ENCODE measurements at regions not wholly inside any gene's neighbourhood (a gene's known extent, or its start where the extent isn't known, plus 50 kb on each side); places are given as distances from the start of the nearest gene placed in this dataset.
"Not testable (repeated sequence)": the region's sequence is repeated elsewhere in the genome, so short reads cannot be mapped to it uniquely, and the experiment has no call there.

DNA sequence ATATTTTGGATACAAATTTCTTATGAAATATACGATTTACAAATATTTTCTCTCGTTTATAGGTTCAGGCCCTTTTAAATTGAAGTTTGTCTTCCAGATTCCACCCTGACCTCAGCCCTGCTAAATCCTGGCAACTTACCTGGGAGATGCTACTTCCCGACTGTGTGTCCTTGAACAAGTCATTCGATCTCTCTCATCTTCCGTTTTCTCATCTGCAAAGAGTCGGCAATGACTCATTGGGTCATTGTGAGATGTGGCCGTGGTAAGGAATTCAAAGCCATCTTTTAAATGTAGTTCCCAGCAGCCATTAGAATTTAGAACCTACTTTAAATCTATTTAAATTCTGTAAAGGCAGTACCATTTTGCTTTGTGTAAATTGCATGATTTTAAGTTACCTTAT, 72.5 kb downstream of the LHX2 start:
- intact Hi-C loops (cut with DNase I): no loop called here
- no peak for DNase-seq (ENCODE audit: low spot score)
- no peak for ATAC-seq

DNA sequence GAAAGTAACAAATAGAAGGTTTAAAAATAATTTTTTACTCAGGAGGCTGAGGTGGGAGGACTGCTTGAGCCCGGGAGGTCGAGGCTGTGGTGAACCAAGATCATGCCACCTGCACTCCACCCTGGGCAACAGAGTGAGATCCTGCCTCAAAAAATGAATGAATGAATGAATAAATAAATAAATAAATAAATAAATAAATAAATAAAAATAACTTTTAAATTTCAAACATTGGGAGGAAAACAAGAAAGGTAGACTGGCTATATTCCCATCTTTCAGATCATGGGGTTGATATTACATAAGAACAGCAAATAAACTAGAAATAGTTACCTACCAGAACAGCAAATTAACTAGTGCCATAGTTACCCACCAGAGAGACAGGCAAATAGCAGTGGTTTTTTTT, 75.7 kb downstream of the LHX2 start:
- DNase-seq (ENCODE audit: low spot score) (no peak), ATAC-seq (no peak)
- intact Hi-C loops (cut with DNase I): no loop called here

DNA sequence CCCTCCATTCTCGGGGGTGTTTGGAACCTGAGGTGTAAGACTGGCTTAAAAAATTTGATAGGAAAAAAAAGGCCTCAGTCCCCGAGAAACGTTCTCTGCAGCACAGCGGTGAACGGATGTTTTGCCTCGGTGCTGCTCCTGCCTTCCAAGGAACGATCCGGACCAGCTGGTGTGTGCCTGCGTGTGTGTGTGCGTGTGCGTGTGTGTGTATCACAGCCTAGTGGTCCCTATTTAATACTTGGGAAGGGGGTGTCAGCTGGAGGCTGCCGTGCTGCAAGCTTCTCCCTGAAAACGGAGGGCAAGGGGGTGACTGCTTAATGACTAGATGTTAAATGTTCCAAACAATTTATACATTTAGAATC, 76.9 kb downstream of the LHX2 start:
- DNase-seq (ENCODE audit: low spot score) (no peak), ATAC-seq (no peak)
- intact Hi-C loops (cut with DNase I): no loop called here

DNA sequence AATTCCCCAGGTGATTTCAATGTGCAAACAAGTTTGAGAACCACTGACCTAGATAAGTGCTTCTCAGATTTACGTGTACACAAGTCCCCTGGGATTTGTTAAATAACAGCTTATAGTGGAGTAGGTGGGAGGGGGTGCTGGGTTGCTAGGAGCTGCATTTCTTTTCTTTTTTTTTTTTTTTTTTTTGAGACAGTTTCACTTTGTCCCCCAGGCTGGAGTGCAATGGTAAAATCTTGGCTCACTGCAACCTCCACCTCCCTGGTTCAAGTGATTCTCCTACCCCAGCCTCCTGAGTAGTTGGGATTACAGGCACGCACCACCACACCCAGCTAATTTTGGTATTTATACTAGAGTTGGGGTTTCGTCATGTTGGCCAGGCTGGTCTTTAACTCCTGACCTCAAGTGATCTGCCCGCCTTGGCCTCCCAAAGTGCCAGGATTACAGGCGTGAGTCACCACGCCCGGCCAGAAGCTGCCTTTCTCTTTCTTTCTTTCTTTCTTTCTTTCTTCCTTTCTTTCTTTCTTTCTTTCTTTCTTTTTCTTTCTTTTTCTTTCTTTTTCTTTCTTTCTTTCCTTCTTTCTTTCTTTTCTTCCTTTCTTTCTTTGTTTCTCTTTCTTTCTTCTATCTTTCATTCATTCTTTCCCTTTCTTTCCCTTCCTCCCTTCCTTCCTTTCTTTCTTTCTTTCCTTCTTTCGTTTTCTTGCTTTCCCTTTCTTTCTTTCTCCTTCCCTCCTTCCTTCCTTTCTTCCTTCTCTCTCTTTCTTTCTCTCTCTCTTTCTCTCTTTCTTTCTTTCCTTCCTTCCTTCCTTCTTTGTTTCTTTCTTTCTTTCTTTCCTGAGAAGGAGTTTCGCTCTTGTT, 78.3 kb downstream of the LHX2 start:
- intact Hi-C loops (cut with DNase I); ATAC-seq; DNase-seq (ENCODE audit: low spot score): not testable (repeated sequence)

DNA sequence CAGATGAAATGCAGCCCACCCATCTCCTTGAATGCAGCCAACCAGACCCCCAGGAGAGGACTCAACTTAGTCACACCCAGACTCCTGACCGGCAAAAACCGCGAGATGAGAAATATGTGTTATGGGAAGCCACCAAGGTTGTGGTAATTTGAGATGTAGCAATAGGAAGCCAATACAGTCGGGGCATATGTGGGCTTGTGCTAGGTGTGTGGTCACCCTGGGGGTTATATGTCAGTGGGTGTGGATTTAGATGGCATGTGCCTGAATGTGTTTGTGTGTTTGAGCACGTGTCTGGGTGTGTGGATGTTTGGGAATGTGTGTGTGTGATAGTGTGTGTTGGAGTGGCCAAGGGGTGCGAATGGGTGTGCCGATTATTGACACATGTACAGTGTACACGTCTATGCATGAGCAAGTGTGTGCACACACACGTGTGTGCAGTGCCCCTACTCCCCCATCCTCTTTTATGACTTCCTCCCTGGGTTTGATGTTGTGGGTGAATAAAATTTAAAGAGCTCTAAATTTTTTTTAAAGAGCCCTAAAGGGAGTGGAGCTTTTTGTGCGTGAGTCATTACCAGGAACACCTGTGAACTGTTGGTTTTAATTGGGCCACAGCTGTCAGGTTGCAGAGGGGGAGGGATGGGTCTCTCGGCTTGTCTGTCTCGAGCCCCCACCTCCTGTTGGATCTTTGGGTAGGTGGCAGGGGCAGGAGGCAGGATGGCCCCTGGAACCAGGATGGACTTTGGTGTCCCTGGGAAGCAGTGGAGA, 86.8 kb downstream of the LHX2 start:
- intact Hi-C loops (cut with DNase I): no loop called here
- no peak for DNase-seq (ENCODE audit: low spot score)
- no peak for ATAC-seq

DNA sequence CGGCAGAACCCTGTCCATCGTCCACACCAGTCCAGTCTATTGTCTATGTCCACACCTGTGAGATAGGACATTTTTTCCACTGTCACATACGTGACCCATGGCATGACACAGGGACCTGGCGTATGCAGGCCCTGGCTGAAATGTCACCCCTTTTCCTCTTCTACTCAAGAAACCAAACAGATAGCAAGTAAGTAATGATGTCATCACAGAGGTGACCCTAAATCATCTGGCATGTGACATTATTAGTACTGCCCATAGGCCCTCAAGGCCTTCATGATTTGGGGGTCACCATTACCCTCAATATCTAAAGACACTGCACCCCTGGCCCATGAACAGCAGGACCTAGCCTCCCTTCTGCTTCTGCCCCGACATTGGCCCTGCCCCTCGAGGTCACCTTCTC, 88.3 kb downstream of the LHX2 start:
- intact Hi-C loops (cut with DNase I): no loop called here
- DNase-seq (ENCODE audit: low spot score) (no peak), ATAC-seq (no peak)

DNA sequence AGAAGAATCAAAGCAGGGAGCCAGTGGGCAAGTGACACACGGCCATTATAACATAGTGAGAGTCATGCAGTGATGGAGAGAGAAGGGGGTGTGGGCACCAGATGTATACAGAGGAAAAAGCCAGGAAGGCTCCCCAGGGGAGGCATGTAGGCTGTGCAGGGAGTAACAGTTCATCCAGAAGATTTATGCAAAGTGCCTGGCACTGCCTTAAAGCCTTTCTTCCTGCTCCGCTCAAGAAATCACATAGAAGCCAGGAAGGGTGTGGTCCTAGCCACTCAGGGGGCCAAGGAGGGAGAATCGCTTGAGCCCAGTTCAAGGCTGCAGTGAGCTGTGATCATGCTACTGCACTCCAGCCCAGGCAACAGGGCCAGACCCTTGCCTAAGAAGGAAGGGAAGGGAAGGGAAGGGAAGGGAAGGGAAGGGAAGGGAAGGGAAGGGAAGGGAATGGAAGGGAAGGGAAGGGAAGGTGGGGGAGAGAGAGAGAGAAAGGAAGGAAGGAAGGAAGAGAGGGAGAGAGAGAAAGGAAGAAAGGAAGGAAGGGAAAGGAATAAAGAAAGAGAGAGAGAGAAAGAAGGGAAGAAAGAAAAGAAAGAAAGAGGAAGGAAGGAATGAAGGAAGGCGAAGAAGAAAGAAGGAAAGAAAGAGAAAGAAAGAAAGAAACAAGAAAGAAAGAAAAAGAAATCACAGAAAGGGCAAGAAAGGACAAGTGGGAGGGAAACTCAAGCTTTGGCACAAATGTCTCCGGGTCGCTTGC, 89.8 kb downstream of the LHX2 start:
- DNase-seq (ENCODE audit: low spot score) (no peak), ATAC-seq (no peak)
- intact Hi-C loops (cut with DNase I): no loop called here

DNA sequence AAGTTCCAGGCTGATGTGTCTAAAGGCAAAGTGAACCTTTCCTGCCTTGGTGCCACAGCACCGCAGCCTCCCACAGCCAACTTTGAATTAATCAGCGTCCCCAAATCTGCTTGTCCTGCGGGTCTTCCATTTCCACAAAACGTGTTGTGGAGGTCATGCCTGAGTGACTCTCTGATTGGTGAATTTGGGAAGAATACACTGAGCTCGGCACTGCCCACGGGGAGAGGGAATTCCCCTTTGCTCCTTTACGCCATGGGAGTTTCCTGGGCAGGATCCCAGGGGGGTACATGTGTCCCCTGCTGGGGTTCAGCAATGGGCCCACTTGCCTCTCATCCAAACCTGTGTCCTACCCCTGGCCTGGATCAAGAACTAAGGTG, 90.4 kb downstream of the LHX2 start:
- ATAC-seq (no peak), DNase-seq (ENCODE audit: low spot score) (no peak)
- intact Hi-C loops (cut with DNase I): no loop called here

DNA sequence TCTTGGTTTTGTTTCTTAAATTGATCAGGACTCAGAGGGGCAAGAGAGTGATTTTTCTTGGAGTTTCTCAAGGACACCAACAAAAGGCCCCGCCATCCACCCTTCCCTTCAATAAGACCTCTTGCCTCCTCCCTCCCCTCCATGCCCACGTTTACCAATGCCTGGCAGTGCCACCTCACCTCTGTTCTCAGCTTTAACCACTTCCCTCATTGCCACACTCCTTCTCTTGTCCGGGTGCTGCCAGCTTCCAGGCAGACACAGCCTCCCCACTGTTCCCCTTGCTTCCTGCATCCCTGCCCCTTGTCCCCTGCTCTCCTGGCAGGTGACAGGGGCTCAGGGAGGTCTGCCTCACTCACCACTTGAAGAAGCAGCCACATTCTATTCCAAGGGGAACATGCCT, 90.8 kb downstream of the LHX2 start:
- intact Hi-C loops (cut with DNase I): no loop called here
- DNase-seq (ENCODE audit: low spot score) (no peak), ATAC-seq (no peak)

DNA sequence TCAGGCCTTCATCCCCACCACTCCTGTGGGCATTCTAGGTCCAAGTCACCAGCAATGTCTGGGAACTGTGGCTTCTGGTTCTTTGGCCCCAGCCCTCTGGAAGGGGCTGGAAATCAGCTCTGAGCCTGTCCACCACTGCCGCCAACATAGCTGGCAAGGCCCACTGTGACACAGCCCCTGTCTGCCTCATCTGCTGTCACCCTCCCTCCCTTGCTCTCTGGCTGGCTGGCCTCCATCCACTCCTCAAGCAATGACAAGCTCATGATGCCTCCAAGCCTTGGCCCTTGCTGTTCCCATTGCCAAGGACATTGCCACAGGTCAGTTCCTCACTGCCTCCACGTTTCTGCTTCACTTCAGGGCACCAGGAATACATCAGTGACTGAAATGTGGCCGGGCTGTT, 93.7 kb downstream of the LHX2 start:
- ATAC-seq: no peak
- intact Hi-C loops (cut with DNase I): no loop called here
- DNase-seq (ENCODE audit: low spot score): no peak

DNA sequence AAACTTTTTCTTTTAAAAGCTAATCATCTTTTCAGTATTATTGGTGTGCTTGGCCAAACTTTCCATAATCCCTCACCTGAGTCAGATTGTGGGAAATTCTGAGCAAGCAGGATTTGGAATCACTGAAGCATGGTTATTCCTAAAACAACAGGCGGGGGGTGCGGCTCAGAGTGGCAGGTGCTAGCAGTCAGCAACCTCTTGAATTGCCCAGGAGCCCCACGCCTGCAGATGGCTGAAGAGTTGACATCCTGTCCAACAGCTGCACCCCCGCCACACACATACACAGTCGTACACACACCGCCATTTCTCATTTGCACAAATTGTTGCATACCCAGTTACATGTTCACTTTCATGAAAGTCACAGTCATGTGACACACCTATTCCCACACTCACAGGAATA, 96.6 kb downstream of the LHX2 start:
- no peak for ATAC-seq
- DNase-seq (ENCODE audit: low spot score): no peak
- intact Hi-C loops (cut with DNase I): no loop called here

DNA sequence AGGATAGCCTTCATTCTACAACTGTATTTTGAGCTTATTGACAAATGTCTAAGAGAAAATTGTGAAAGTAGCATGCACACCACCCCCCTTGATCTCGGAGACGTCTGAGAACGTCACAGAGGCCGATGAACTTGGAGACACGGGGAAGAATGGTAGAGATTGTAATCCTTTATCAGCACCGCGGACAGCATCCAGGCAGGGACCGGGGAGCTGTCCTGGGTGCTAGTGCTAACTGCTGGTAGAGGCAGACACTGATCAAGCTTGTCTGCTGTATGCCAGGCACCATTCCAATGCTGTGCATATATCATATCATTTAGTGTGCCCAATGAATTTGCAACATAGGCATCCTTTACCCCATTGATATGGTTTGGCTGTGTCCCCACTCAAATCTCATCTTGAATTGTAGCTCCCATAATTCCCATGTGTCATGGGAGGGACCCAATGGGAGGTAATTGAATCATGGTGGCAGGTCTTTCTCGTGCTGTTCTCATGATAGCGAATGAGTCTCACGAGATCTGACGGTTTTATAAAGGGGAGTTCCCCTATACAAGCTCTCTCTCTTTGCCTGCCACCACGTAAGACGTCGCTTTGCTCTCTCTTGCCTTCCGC, 98.8 kb downstream of the LHX2 start:
- ATAC-seq (peak; percentile 49), DNase-seq (ENCODE audit: low spot score) (peak; percentile 75)
- intact Hi-C loops (cut with DNase I): no loop called here

DNA sequence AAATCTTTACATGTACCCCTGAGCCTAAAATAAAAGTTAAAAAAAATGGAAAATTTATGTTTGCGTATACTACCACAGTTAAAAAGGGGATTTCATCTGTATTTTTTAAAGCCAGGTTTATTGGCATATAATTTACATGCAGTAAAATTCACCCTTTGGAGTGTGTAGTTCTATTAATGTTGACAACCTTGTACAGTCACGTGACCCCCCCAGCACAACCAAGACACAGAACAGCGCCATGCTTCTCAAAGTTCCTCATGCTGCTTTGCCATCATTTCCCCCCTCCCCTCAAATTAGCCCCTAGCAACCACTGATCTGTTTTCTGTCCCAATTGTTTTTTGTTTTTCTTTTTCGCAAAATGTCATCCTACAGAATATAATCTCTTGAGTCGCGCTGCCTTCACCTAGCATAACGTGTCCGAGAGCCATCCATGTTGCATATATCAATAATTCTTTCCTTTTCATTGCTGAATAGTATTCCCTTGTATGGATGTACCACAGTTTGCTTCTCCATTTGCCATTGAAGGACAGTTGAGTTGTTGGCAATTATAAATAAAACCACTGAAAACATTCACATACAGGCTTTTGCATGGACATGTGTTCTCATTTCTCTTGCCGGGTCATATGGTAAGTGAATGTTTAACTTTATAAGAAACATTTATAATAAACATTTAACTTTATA, 105.3 kb downstream of the LHX2 start:
- DNase-seq (ENCODE audit: low spot score): no peak
- intact Hi-C loops (cut with DNase I): no loop called here
- no peak for ATAC-seq

DNA sequence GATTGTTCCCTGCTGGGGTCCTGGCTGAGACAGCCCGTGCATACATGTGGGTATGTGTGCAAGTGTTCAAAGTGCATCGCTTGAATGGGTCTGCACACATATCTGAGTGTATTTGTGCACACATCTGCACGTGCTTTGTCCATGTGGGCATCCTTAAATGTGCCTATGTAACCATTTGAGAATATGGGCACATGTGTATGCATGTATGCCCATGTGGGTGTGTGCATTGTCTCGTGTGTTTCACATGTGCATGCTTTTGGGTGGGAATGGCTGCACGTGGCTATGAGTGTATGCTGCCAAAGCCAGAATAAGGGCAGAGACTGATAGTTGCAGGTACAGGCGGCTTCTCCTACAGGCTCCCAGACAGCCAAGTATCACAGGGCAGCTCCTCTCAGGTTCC, 107.3 kb downstream of the LHX2 start:
- ATAC-seq: no peak
- no peak for DNase-seq (ENCODE audit: low spot score)
- intact Hi-C loops (cut with DNase I): no loop called here

DNA sequence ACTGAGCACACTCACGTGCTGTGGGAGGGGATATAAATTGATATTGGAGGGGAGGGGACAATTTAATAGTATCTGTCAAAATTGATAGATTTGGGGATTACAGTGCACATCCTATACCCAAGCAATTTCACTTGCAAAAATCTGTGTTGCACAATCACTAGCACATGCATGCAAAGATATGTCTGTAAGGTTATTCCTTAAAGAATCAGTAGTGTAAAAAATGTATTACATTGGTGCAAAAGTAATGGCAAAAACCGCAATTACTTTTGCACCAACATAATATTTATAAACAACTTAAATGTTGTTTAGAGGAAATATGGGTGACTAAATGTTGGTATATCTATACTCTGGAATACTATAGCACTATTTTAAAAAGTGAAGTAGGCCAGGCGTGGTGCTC, 108.7 kb downstream of the LHX2 start:
- DNase-seq (ENCODE audit: low spot score) (no peak), ATAC-seq (no peak)
- intact Hi-C loops (cut with DNase I): loop anchor here (10.0 kb wide), 1 partner anchor 425 kb away; no protein-coding TSS in a partner anchor

DNA sequence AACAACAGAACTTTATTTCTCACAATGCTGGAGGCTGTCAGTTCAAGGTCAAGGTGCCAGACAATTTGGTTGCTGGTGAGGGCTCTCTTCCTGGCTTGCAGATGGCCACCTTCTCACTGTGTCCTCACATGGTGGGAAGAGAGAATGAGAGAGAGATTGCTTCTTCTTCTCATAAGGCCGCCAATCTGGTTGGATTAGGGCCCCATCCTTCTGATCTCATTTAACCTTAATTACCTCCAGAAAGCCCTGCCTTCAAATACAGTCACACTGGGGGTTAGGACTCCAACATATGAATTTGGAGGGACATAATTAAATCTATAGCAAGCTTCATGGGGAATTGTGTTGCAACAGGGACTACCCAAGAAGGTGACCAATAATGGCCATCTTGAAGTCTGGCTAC, 110.2 kb downstream of the LHX2 start:
- DNase-seq (ENCODE audit: low spot score) (no peak), ATAC-seq (no peak)
- intact Hi-C loops (cut with DNase I): loop anchor here (10.0 kb wide), 1 partner anchor 423 kb away; no protein-coding TSS in a partner anchor

DNA sequence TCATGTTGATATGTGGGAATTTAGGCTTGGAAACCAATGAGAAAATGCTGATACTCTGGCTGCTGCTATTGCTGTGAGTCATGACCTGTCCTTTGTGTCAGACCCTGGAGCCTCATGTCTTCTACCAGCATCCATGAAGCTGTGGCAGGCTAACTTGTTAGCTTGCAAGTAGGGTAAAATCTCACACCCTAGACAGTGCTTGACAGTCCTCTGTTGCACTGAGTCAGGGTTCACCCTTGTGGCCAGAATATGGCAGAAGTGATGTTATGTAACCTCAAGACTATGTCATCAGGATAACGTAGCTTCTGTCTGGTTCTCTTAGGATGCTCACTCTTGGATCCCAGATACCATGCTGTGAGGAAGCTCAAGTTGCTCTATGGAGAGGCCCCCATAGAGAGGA, 110.8 kb downstream of the LHX2 start:
- no peak for DNase-seq (ENCODE audit: low spot score)
- ATAC-seq: no peak
- intact Hi-C loops (cut with DNase I): loop anchor here (10.0 kb wide), 1 partner anchor 422 kb away; no protein-coding TSS in a partner anchor

DNA sequence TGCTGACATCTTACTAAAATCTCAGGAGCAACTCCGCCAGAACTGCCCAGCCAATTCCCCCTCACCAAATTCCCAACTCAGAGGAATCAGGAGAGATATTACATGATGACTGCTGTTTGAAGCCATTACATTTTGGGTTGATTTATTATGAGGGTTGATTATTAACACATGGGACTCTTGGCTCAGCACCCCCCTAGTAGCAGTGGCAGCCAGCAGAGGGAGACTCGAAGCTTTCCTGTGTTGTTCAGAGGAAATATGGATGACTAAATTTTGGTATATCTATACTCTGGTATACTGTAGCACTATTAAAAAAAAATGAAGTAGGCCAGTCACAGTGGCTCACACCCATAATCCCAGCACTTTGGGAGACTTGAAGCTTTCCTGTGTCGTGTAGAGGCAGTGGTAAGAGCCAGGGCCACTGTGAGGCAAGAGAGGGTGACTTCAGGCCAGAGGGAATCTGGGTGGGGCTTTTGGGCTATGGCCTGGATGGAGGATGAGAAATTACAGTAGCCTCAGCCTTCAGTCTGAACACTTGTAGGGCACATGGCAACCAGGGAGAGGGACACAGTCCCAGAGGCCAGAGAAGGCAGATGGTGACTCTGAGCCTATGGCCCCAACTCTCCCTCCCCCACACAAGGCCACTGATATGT, 111.4 kb downstream of the LHX2 start:
- DNase-seq (ENCODE audit: low spot score): no peak
- no peak for ATAC-seq
- intact Hi-C loops (cut with DNase I): loop anchor here (10.0 kb wide), 1 partner anchor 422 kb away; no protein-coding TSS in a partner anchor

Measured in sciatic nerve (tissue), 2 donors.